ENCODE measurements at regions not wholly inside any gene's neighbourhood (a gene's known extent, or its start where the extent isn't known, plus 50 kb on each side); places are given as distances from the start of the nearest gene placed in this dataset.

GRCh38 chr18:1047406-1047805 lies 142.7 kb downstream of the ADCYAP1 start:
- H3K36me3 ChIP-seq (ENCODE audit: control insufficient read depth, insufficient read depth, low read length) = no peaks in the 10 kb centered on the region
- H3K4me3 Mint-ChIP-seq = no peak overlapping the region
- no peak overlapping the region for H3K9ac ChIP-seq (ENCODE audit: extremely low read depth, low read length, poor library complexity, severe bottlenecking)
- peaks cover 11% of the 10 kb centered on the region for H3K9me3 ChIP-seq (ENCODE audit: control insufficient read depth, low read length)
- WGBS, 2 experiments (ENCODE audit: insufficient coverage in 1 of 2, insufficient read length in 1 of 2) = 98% methylated on average over 5 of the region's 5 CpGs; no CpG with 5 or more reads in 1 of the 2 experiments
- no peak for DNase-seq
- H3K4me1 Mint-ChIP-seq = peaks cover 4% of the 10 kb centered on the region
- no peak overlapping the region for H3K27ac Mint-ChIP-seq
- H3K36me3 Mint-ChIP-seq (ENCODE audit: low read depth) = peaks cover 2% of the 10 kb centered on the region
- H3K4me3 ChIP-seq (ENCODE audit: low read length) = no peak overlapping the region
- H3K9me3 Mint-ChIP-seq = peaks cover 19% of the 10 kb centered on the region
- H3K27me3 ChIP-seq (ENCODE audit: control insufficient read depth, insufficient read depth, low read length, poor library complexity, severe bottlenecking) = no peaks in the 10 kb centered on the region
- no peak for TF ChIP-seq CTCF (conservative IDR thresholded peaks at IDR 0.05)
- H3K27ac ChIP-seq (ENCODE audit: low read depth, low read length) = no peak overlapping the region
- no peaks in the 10 kb centered on the region for H3K27me3 Mint-ChIP-seq (ENCODE audit: insufficient read depth)
- no peaks in the 10 kb centered on the region for H3K4me1 ChIP-seq (ENCODE audit: control insufficient read depth, insufficient read depth, low read length)

- H3K27ac ChIP-seq (ENCODE audit: low read depth, low read length) = peak overlapping the region; percentile 2
- Mint-ChIP-seq H3K4me3 (no peak overlapping the region), H3K27ac (no peak overlapping the region), H3K4me1 (peaks cover 4% of the 10 kb centered on the region), H3K9me3 (peaks cover 13% of the 10 kb centered on the region), H3K27me3 (ENCODE audit: insufficient read depth) (no peaks in the 10 kb centered on the region), H3K36me3 (ENCODE audit: low read depth) (peaks cover 2% of the 10 kb centered on the region)
- no peak overlapping the region for H3K4me3 ChIP-seq (ENCODE audit: low read length)
- DNase-seq = no peak
- H3K27me3 ChIP-seq (ENCODE audit: control insufficient read depth, insufficient read depth, low read length, poor library complexity, severe bottlenecking) = no peaks in the 10 kb centered on the region
- no peaks in the 10 kb centered on the region for H3K4me1 ChIP-seq (ENCODE audit: control insufficient read depth, insufficient read depth, low read length)
- TF ChIP-seq CTCF (conservative IDR thresholded peaks at IDR 0.05) = no peak
- peaks cover 7% of the 10 kb centered on the region for H3K9me3 ChIP-seq (ENCODE audit: control insufficient read depth, low read length)
- 75 to 100% methylated on average over 2 to 4 of the region's 4 CpGs for WGBS, 2 experiments (ENCODE audit: insufficient coverage in 1 of 2, insufficient read length in 1 of 2)
- no peak overlapping the region for H3K9ac ChIP-seq (ENCODE audit: extremely low read depth, low read length, poor library complexity, severe bottlenecking)
- no peaks in the 10 kb centered on the region for H3K36me3 ChIP-seq (ENCODE audit: control insufficient read depth, insufficient read depth, low read length)
Measured at GRCh38 chr18:1048032-1048431, 143.4 kb downstream of the ADCYAP1 start.

GRCh38 chr18:1049173-1049572 lies 144.5 kb downstream of the ADCYAP1 start:
- Histone ChIP-seq H3K4me3 (ENCODE audit: low read length) (no peak overlapping the region), H3K27ac (ENCODE audit: low read depth, low read length) (no peak overlapping the region), H3K27me3 (ENCODE audit: control insufficient read depth, insufficient read depth, low read length, poor library complexity, severe bottlenecking) (no peaks in the 10 kb centered on the region), H3K9me3 (ENCODE audit: control insufficient read depth, low read length) (no peaks in the 10 kb centered on the region), H3K4me1 (ENCODE audit: control insufficient read depth, insufficient read depth, low read length) (no peaks in the 10 kb centered on the region), H3K9ac (ENCODE audit: extremely low read depth, low read length, poor library complexity, severe bottlenecking) (no peak overlapping the region), H3K36me3 (ENCODE audit: control insufficient read depth, insufficient read depth, low read length) (no peaks in the 10 kb centered on the region)
- Mint-ChIP-seq H3K4me3 (no peak overlapping the region), H3K9me3 (peaks cover 5% of the 10 kb centered on the region), H3K27ac (no peak overlapping the region), H3K4me1 (peaks cover 4% of the 10 kb centered on the region), H3K27me3 (ENCODE audit: insufficient read depth) (no peaks in the 10 kb centered on the region), H3K36me3 (ENCODE audit: low read depth) (peaks cover 2% of the 10 kb centered on the region)
- TF ChIP-seq CTCF (conservative IDR thresholded peaks at IDR 0.05) = no peak
- no peak for DNase-seq
- WGBS, 2 experiments (ENCODE audit: insufficient coverage in 1 of 2, insufficient read length in 1 of 2) = 90% methylated on average over 1 of the region's 1 CpG; no CpG with 5 or more reads in 1 of the 2 experiments
